ENCODE measurements at regions not wholly inside any gene's neighbourhood (a gene's known extent, or its start where the extent isn't known, plus 50 kb on each side); places are given as distances from the start of the nearest gene placed in this dataset.

- no peak overlapping the region for H3K4me2 ChIP-seq (ENCODE audit: insufficient read depth in 1 of 2, low read depth in 2 of 2, low read length in 2 of 2)
- H3K9ac ChIP-seq (replicated peaks in 1 of 4; ENCODE audit: extremely low read depth in 1 of 4, low read depth in 3 of 4, low read length in 3 of 4), result no peak overlapping the region
- H2BK5ac ChIP-seq (ENCODE audit: low read depth, low read length), result no peak overlapping the region
- H2AFZ ChIP-seq (ENCODE audit: low read length), result peak overlapping the region; percentile 74
- no peaks in the 10 kb centered on the region for H4K20me1 ChIP-seq (replicated peaks in 1 of 2; ENCODE audit: control insufficient read depth in 1 of 2, insufficient read depth in 2 of 2, low read length in 2 of 2)
- H2BK15ac ChIP-seq (ENCODE audit: low read length), result no peak overlapping the region
- ChIA-PET POLR2A (ENCODE audit: partially characterized antibody) (no interaction called here), CTCF (ENCODE audit: partially characterized antibody) (no interaction called here)
- no peak for DNase-seq (ENCODE audit: low read depth in 1 of 2, low spot score in 2 of 2)
- H2BK120ac ChIP-seq (replicated peaks; ENCODE audit: low read depth, low read length), result no peak overlapping the region
- WGBS, 2 experiments (ENCODE audit: extremely low coverage in 1 of 2, insufficient coverage in 1 of 2, insufficient read length in 1 of 2, insufficient replicate concordance in 2 of 2, low coverage in 1 of 2, low lambda C conversion rate in 2 of 2, missing lambda C conversion rate in 1 of 2), result 90% methylated on average over 4 of the region's 4 CpGs; no CpG with 5 or more reads in 1 of the 2 experiments
- H3K36me3 ChIP-seq (ENCODE audit: control insufficient read depth in 2 of 4, insufficient read depth in 4 of 4, low read length in 3 of 4), result no peaks in the 10 kb centered on the region
- H3K27ac ChIP-seq (ENCODE audit: low read depth, low read length), result no peak overlapping the region
- no peaks in the 10 kb centered on the region for H3K23me2 ChIP-seq (ENCODE audit: low read depth, low read length)
- H2BK20ac ChIP-seq (ENCODE audit: low read length), result no peak overlapping the region
- H3K4me3 ChIP-seq (ENCODE audit: extremely low read depth in 1 of 4, insufficient read depth in 2 of 4, low read depth in 3 of 4, low read length in 4 of 4), result no peak overlapping the region
- H3K23ac ChIP-seq (ENCODE audit: insufficient read length), result no peak overlapping the region
- H3K79me1 ChIP-seq (ENCODE audit: low read depth, low read length), result no peaks in the 10 kb centered on the region
- H3K79me2 ChIP-seq (ENCODE audit: control insufficient read depth in 1 of 2, insufficient read depth in 2 of 2, low read length in 2 of 2), result no peaks in the 10 kb centered on the region
- TF ChIP-seq SP2 (IDR thresholded peaks at IDR 0.05; ENCODE audit: low read length) (no peak), CEBPB (IDR thresholded peaks at IDR 0.05; ENCODE audit: low read depth, low read length) (no peak), SIX5 (IDR thresholded peaks at IDR 0.05; ENCODE audit: low read depth, low read length) (no peak), KDM1A (IDR thresholded peaks at IDR 0.05; ENCODE audit: borderline replicate concordance, low read length) (no peak), GABPA (IDR thresholded peaks at IDR 0.05; ENCODE audit: borderline replicate concordance, insufficient read depth, low read length) (no peak), GTF2F1 (IDR thresholded peaks at IDR 0.05; ENCODE audit: borderline replicate concordance, low read depth, low read length) (no peak)
- no peak overlapping the region for H3K18ac ChIP-seq (ENCODE audit: extremely low read depth, low read length)
- H2AK5ac ChIP-seq (ENCODE audit: low read depth, low read length), result no peak overlapping the region
- H4K5ac ChIP-seq (ENCODE audit: insufficient read length, low read depth, low read length), result no peak overlapping the region
- no peak overlapping the region for H3K4ac ChIP-seq (replicated peaks; ENCODE audit: insufficient read length, low read depth, low read length)
- H4K91ac ChIP-seq (replicated peaks; ENCODE audit: insufficient read length, low read length), result no peak overlapping the region
- H3K4me1 ChIP-seq (replicated peaks in 1 of 4; ENCODE audit: control insufficient read depth in 3 of 4, insufficient read depth in 4 of 4, low read length in 3 of 4), result no peaks in the 10 kb centered on the region
- FAIRE-seq, result no peak
- no peak overlapping the region for H3K56ac ChIP-seq (replicated peaks; ENCODE audit: insufficient read length, low read depth, low read length)
- H3K27me3 ChIP-seq (replicated peaks in 1 of 4; ENCODE audit: control insufficient read depth in 3 of 4, extremely low read depth in 1 of 4, insufficient read depth in 3 of 4, low read length in 3 of 4), result no peaks in the 10 kb centered on the region
- H2BK12ac ChIP-seq (ENCODE audit: low read depth, low read length), result no peak overlapping the region
- H3K9me3 ChIP-seq (ENCODE audit: insufficient read depth in 2 of 2, low read depth in 1 of 2, low read length in 1 of 2), result peaks cover under 1 to 2% of the 10 kb centered on the region in 2 experiments; a peak in 3 of 4 replicates
- H3K14ac ChIP-seq (ENCODE audit: insufficient read length), result no peak overlapping the region
- H4K8ac ChIP-seq (ENCODE audit: extremely low read depth, insufficient read depth, low read length), result no peak overlapping the region
Observed at GRCh38 chr9:31894008-31894407, 490.4 kb upstream of the ACO1 start.
